Stimulated activated naive CD8-positive, alpha-beta T cell treated with anti-CD3 and anti-CD28 coated beads, Interleukin-15, Interleukin-2, amounts not matched to agents 100 ng/mL and 50 ng/mL, for 24 hours (primary cell): ENCODE measurements at regions not wholly inside any gene's neighbourhood (a gene's known extent, or its start where the extent isn't known, plus 50 kb on each side); places are given as distances from the start of the nearest gene placed in this dataset.

Source experiments
- H3K27ac Mint-ChIP-seq: one replicate; pipeline ENCODE4 v1.8.0; 2021; ENCODE audit warnings: mild to moderate bottlenecking, mixed read lengths
- H3K27me3 Mint-ChIP-seq: one replicate; pipeline ENCODE4 v1.8.0; 2021; ENCODE audit warnings: mixed read lengths
- H3K36me3 Mint-ChIP-seq: one replicate; pipeline ENCODE4 v1.8.0; 2021; ENCODE audit warnings: low read depth, mixed read lengths
- H3K4me1 Mint-ChIP-seq: one replicate; pipeline ENCODE4 v1.8.0; 2021; ENCODE audit warnings: low read depth, mixed read lengths
- H3K4me3 Mint-ChIP-seq: one replicate; pipeline ENCODE4 v1.8.0; 2021; ENCODE audit warnings: mild to moderate bottlenecking, mixed read lengths
- H3K9me3 Mint-ChIP-seq: one replicate; pipeline ENCODE4 v1.8.0; 2021; ENCODE audit warnings: mixed read lengths

DNA sequence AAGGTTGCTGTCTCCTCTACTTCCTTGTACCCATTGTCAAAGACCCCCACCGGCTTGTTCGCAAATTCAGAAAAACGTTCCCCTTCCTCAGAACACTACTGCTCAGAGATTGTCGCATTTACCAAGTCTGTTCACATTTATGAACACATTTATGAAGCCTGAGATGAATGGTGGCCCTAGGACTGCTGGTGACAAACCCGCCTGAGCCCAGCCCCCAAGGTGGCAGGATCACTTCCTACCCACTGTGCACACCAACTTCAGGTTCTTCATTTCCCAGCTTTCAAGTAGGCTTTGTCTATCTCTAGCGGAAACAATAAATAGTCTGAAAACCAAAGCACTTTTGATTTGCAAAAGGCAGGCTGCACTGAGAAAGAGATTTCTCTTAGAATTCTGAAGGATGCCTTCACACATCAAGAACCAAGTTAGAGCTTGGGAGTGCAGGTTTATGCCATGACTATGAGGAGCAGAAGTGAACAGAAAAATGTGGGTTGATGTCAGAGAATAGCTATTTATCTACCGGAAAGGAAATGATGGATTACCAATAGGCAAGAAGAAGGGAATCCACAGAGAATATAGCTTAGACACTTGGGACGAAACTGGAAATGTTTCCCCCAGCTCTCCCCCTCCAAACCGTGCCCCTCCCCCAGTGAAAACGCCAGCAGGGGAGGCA, 200.5 kb downstream of the TOMM20 start:
- Mint-ChIP-seq H3K9me3 (peaks cover 6% of the 10 kb centered on the region), H3K27me3 (no peaks in the 10 kb centered on the region), H3K4me3 (peak overlapping the region; percentile 54), H3K27ac (peak overlapping the region; percentile 96), H3K4me1 (peaks cover 71% of the 10 kb centered on the region), H3K36me3 (no peaks in the 10 kb centered on the region)

DNA sequence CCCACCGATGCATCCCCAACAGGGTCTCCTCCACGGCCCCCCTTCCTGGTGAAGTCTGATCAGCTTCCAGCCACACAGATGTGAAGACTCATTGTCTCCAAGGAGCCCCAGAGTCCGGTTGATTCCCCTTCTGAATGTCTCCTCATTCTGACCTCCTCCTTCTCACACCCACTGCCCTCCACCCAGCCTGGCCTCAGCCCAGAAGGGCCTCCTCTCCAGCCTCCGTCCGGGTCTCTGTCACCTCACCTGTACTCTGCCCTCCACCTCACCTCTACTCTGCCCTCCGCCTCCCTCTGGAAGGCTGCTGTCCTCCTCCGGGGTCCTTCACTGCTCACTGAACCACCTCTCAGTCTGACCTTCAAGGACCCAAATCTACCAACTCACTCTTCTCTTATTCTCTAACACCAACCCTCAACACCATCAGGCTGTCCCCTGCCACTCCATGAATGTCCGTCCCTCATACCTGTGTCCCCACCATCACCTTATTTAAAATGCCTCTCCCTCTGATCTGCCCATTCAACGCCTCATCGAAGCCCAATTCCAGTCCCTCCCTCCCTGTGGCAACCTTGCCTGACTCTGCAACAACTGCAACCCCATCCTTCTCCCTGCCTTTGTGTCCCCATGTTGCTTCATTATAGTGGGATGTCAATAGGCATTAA, 201.2 kb downstream of the TOMM20 start:
- peak overlapping the region; percentile 96 for H3K27ac Mint-ChIP-seq
- H3K36me3 Mint-ChIP-seq, result no peaks in the 10 kb centered on the region
- H3K4me3 Mint-ChIP-seq, result peak overlapping the region; percentile 54
- peaks cover 6% of the 10 kb centered on the region for H3K9me3 Mint-ChIP-seq
- no peaks in the 10 kb centered on the region for H3K27me3 Mint-ChIP-seq
- H3K4me1 Mint-ChIP-seq, result peaks cover 64% of the 10 kb centered on the region

DNA sequence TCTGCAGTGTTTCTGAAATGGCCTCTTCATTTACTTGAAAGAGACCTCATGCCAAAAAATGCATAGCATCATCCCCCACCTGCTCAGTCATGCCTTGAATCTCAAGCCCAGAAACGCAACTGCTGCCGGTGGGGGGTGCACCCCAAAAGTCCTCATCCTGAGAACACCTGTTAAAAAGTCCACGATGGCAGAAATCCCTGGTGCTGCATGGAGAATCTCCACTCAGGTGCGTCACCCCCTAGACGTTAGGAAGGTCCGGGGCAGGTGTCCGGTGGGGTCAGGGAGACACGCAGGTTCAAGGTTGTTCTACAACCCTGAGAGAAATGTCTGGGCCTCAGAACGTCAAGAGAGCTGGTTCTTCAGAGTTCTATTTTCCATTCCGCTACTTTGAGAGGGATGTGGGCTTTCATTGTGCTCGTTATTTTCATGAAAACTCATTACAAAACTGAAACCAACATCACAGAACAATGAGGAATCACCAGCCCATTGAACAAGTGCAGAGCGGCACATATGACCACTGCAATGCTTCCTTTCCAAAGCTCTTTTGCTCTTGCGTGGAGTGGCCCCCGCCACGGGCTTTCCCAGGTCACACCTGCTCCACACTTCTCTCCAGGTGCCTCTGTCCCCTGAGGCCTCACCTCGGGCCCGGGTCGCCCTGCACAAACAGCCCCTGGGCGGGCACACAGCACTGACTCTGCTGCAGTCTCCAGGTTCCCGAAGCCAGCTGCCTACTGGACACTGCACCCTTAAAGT, 201.9 kb downstream of the TOMM20 start:
- Mint-ChIP-seq H3K27me3 (no peaks in the 10 kb centered on the region), H3K4me1 (peaks cover 60% of the 10 kb centered on the region), H3K4me3 (peak overlapping the region; percentile 54), H3K9me3 (peaks cover 6% of the 10 kb centered on the region), H3K27ac (peak overlapping the region; percentile 96), H3K36me3 (no peaks in the 10 kb centered on the region)

DNA sequence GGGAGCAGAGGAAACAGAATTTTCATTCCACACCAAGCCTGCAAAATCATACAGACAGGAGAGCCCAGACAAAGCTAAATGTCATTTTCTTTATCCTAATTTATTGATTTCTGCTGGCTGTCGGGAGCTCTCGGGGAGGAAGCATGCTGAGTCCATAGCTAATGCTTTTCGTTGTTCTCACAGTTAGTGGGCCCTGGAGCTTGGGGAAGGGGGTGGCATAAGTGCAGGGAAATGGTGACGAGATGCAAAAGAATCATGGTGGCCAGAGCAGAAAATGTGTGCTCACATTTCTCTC, 202.4 kb downstream of the TOMM20 start:
- no peaks in the 10 kb centered on the region for H3K36me3 Mint-ChIP-seq
- no peaks in the 10 kb centered on the region for H3K27me3 Mint-ChIP-seq
- H3K4me1 Mint-ChIP-seq, result peaks cover 60% of the 10 kb centered on the region
- peak overlapping the region; percentile 54 for H3K4me3 Mint-ChIP-seq
- H3K9me3 Mint-ChIP-seq, result peaks cover 6% of the 10 kb centered on the region
- H3K27ac Mint-ChIP-seq, result peak overlapping the region; percentile 96

DNA sequence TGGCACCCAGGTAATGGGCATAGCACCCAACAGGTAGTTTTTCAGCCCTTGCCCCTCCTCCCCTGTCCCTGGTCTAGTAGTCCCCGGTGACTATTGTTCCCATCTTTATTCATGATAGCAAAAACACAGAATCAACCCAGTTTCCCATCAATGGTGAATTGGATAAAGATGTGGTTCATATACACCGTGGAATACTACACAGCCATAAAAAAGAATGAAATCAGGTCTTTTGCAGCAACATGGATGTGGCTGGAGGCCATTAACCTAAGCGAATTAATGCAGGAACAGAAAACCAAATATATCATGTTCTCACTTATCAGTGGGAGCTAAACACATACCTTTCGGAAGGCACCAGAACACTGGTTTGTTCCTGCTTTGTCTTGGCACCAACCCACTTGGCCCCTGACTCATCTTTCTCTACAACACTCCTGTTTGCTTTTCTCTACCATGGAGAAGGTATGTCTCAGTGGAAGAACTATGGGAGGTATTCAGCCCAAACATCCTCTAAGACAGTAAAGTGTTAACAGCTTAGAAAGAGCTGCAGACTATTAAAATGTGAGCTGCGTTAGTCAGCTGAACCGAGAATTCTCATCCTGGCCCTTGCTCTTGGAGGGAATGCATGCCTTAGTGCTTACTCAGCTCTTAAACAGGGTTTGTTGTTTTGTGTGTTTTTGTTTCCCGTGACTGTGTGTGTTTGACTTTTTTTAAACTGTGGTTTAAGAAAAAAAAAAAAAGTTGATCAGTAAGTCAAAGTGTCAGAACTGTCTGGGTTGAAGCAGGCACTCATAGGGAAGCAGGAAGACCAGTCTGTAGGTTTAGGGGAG, 203.0 kb downstream of the TOMM20 start:
- Mint-ChIP-seq H3K9me3 (peaks cover 6% of the 10 kb centered on the region), H3K27ac (peak overlapping the region; percentile 96), H3K4me1 (peaks cover 60% of the 10 kb centered on the region), H3K27me3 (no peaks in the 10 kb centered on the region), H3K4me3 (peak overlapping the region; percentile 54), H3K36me3 (no peaks in the 10 kb centered on the region)

DNA sequence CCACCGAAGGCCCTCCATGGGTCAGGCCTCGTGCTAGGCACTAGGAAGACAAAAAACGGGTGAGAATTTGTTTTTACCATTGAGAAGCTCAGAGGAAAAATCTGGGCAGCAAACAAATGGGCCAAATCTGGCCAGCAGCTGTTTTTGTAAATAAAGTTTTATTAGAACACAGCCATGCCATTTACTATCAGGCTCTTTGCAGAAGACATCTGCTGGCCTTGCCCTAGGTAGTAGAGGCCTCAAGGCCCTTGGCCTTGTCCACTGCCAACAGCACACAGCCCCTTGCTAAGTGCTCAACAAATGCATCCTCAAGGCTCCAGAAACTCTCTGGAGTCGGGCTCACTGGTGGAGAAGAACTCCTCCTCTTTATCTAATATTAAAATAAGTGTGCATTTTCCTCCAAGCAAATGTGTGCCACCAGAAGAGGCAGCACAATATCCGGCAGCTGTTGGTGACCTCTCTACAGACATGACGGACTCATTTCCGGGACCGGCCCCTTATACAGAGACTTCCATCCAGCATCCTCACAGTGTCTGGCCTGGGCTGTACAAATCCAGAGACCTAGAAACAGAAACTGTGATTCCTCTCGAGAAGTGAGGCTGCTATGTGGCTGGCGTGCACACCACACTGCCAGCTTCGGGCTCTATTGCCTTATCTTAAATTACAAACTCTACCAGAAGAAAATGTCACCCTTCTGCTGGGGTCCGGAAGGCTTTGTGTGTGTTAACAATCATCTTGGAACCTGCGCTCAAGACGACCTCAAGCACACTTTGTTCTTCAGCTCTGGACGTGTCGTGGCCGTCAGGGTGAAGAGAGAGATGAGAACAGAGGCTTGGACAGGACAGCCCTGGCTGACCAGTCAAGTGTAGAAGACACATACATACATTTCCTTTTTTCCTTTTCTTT, 203.9 kb downstream of the TOMM20 start:
- Mint-ChIP-seq H3K9me3 (peaks cover 6% of the 10 kb centered on the region), H3K27me3 (no peaks in the 10 kb centered on the region), H3K36me3 (no peaks in the 10 kb centered on the region), H3K4me3 (no peak overlapping the region), H3K27ac (no peak overlapping the region), H3K4me1 (peaks cover 60% of the 10 kb centered on the region)

DNA sequence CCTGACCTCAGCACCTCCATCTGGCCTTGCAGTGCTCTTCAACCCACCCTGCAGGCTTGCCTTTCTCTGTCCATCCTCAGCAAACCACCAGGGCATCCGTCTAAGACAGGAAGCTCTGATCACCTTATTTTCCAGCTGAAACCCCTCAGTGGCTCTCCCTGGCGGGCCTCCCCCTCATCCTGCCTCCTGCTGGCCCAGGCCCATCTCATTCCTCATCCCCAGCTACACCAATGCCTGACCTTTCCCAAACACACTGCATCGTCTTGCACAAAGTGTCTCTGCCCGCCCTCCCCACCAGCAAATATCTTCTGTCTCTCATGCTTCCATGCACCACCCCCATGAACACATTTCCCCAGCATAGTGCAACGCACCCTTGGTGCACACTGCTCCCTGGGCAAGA, 205.0 kb downstream of the TOMM20 start:
- Mint-ChIP-seq H3K27me3 (no peaks in the 10 kb centered on the region), H3K9me3 (peaks cover 6% of the 10 kb centered on the region), H3K4me3 (no peak overlapping the region), H3K4me1 (peaks cover 52% of the 10 kb centered on the region), H3K27ac (no peak overlapping the region), H3K36me3 (no peaks in the 10 kb centered on the region)

DNA sequence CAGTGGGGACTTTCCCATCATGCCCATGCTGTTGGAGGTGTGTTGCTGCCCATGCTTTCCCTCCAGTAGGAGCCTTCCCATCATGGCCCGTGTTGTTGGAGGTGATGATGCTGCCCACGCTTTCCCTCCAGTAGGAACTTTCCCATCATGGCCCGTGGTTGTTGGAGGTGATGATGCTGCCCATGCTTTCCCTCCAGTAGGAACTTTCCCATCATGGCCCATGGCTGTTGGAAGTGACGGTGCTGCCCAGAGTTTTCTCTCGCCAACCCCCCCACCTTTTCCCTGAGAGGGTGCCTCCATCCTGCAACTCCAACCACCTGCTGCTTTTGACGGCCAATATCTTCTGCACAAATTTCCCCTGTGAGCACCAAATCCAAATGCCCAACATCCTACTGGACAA, 205.7 kb downstream of the TOMM20 start:
- H3K4me1 Mint-ChIP-seq, result peaks cover 45% of the 10 kb centered on the region
- H3K27me3 Mint-ChIP-seq, result no peaks in the 10 kb centered on the region
- H3K36me3 Mint-ChIP-seq, result no peaks in the 10 kb centered on the region
- H3K4me3 Mint-ChIP-seq, result no peak overlapping the region
- peaks cover 6% of the 10 kb centered on the region for H3K9me3 Mint-ChIP-seq
- no peak overlapping the region for H3K27ac Mint-ChIP-seq

DNA sequence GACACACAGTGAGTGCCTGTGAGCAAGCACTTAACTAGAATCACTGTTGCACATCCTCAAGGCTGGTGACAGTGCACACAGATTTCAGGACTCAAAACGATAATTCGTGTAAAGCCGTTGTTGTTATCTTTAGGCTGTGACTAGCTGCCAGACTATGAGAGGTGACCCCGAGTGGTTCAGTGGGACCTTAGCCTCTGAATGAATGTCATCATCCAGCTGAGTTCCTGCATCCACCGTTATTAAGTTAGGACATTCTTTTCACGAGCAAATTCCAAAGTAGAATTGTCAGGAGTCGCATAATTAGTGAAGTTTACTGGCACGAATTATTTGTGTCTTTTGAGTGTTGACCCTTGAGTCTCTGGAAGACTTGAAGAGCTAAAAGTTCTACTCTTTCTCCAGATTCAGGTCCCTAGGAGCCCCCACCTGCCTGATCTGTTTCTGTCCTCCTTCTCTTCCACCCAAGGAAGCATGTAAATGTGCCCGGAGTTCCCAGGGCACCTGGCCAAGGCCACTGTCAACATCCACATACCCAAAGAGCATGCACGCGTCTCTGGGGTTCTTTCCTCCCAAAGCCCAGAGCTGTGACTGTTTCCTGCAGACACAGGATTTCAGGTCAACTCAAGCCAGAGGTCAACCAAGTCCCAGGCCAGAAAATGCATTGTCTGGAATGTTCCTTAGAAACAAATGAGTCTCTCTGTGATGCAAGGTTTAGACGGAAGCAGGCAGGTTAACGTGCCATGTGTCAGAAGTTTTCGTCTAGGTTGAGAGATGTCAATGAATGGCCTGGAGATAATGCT, 207.2 kb downstream of the TOMM20 start:
- H3K36me3 Mint-ChIP-seq, result no peaks in the 10 kb centered on the region
- H3K4me1 Mint-ChIP-seq, result peaks cover 35% of the 10 kb centered on the region
- H3K27ac Mint-ChIP-seq, result no peak overlapping the region

DNA sequence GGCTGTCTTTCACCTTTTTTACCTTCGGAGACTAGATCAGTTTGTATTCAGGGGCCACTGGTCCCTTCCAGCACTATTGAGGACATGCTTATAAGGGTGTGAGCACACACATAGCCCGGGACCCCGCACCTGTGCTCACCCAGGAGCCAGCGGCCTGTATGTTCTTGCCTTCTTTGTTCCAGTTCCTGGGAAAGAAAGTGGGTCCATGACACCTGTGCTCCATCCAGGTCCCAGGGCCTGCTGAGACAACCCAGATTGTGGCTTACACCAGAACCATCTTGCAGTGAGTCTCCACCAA, 207.8 kb downstream of the TOMM20 start:
- peaks cover 28% of the 10 kb centered on the region for H3K4me1 Mint-ChIP-seq
- peaks cover 6% of the 10 kb centered on the region for H3K9me3 Mint-ChIP-seq
- no peaks in the 10 kb centered on the region for H3K36me3 Mint-ChIP-seq
- no peaks in the 10 kb centered on the region for H3K27me3 Mint-ChIP-seq
- H3K27ac Mint-ChIP-seq, result no peak overlapping the region
- no peak overlapping the region for H3K4me3 Mint-ChIP-seq

More for the DNA sequence above, 207.2 kb downstream of the TOMM20 start:
- no peaks in the 10 kb centered on the region for H3K27me3 Mint-ChIP-seq
- peaks cover 6% of the 10 kb centered on the region for H3K9me3 Mint-ChIP-seq
- H3K4me3 Mint-ChIP-seq, result no peak overlapping the region

DNA sequence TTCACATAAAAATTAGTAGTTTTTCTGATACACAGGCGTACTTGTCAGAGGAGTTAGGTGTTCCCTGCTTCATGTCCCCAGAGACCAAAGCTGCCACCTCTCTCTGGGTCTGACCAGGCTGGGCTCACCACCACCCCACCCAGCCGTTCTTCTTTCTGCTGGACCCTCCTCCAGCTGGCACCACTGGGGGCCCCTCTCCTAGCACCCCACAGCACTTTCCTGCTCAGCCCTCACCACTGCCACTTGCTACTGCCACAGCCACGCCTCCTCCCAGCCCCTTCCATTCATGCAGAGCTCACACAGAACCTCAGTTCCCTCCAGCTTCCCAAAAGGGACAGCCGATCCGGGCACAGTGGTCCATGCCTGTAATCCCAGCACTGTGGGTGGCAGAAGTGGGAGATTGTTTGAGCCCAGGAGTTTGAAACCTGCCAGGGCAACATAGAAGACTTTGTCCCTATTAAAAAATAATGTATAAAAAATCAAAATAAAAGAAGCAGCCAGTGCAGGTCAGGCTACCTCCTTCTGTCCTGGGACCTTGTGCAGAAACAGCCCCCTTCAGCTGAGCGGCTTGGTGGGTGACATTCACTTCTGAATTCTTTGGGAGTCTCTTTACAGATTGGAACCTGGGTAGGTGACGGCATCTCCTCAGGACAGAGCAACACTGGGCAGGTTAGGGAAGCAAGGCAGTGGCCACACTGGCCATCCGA, 208.3 kb downstream of the TOMM20 start:
- Mint-ChIP-seq H3K36me3 (no peaks in the 10 kb centered on the region), H3K4me1 (peaks cover 23% of the 10 kb centered on the region), H3K27me3 (no peaks in the 10 kb centered on the region), H3K9me3 (peaks cover 6% of the 10 kb centered on the region), H3K4me3 (no peak overlapping the region), H3K27ac (peak overlapping the region; percentile 38)

DNA sequence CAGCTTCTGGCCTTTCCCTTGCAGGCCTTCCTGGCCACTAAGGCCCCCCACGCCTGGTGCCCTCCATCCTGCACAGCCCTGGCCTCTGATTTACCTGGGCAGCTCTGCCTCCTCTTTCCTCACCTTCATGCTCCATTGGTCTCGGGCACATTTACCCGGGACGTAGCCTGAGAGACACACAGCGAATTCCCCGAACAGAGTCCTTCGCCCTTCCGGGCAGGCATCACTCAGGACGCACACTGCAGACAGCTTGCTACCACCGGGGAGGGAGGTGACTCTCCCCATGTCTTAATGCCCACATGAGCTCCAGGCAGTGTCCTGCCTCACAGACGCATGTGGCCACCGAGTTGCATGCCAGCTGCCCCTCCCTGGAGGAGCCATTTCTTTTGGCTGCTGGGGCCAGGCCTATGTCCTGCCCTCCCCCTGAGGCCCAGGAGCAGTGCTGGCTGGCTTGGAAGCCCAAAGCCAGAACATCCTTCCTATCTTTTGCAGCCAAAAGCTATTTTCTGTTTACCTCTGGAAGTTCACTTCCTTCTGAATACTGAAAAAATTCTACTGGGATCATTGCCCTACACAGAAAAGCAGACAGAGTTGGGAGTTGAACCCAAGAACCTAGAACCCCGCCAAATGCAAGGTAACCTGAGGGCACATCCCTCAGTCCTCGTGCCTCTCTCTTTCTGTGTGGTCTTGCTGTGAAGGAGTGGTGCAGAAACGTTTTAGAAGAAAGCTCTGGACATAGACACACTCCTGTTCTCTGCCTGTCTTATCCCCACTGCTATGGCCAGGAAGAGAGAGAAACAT, 209.5 kb downstream of the TOMM20 start:
- peaks cover 5% of the 10 kb centered on the region for H3K9me3 Mint-ChIP-seq
- H3K4me1 Mint-ChIP-seq, result peaks cover 16% of the 10 kb centered on the region
- no peaks in the 10 kb centered on the region for H3K27me3 Mint-ChIP-seq
- no peak overlapping the region for H3K27ac Mint-ChIP-seq
- H3K36me3 Mint-ChIP-seq, result no peaks in the 10 kb centered on the region
- H3K4me3 Mint-ChIP-seq, result no peak overlapping the region
